ENCODE measurements at regions not wholly inside any gene's neighbourhood (a gene's known extent, or its start where the extent isn't known, plus 50 kb on each side); places are given as distances from the start of the nearest gene placed in this dataset.

DNA sequence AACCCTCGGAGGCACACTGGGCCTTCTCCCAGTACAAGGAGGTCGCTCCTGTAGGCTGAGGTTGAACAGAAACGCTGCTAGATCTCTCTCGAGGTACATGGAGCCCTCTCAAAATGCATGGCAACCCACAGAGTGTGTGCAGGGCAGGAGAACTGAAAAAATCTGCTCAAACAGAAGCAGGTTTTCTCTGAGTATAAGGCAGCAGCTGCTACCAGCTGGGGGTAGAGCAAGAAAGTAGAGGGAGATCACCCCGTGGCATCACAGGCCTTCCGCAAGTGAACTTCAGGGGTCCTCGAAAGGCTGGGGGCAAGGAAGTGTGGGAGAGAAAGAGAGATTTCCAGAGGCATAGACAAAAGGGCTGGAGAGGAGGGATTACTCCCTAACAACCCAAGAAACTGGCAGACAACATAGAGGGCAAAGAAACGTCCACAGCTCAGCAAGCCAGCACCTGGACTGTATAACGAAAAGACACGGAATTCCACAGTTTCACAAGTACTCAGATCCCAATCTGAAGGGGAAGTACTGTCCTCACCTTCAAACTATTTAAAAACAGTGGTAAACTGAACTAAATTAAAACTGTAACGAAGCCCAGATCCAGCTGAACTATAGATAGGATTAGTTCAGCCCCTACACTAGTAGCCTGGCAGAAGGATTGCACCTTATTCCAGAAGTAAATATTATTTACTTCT, 299.2 kb downstream of the IPMK start:
- 84% methylated on average over 11 of the region's 11 CpGs for WGBS (ENCODE audit: low lambda C conversion rate, missing lambda C conversion rate)
- H3K9me3 ChIP-seq (ENCODE audit: low read depth) = no peaks in the 10 kb centered on the region
- no peak overlapping the region for H2AFZ ChIP-seq
- H4K20me1 ChIP-seq (ENCODE audit: insufficient read depth, poor library complexity, severe bottlenecking) = no peaks in the 10 kb centered on the region
- H3K9me2 ChIP-seq (replicated peaks; ENCODE audit: insufficient read depth) = no peaks in the 10 kb centered on the region
- TF ChIP-seq EZH2 (IDR thresholded peaks at IDR 0.05; ENCODE audit: borderline replicate concordance) = no peak
- TF ChIP-seq, protein P1, sequence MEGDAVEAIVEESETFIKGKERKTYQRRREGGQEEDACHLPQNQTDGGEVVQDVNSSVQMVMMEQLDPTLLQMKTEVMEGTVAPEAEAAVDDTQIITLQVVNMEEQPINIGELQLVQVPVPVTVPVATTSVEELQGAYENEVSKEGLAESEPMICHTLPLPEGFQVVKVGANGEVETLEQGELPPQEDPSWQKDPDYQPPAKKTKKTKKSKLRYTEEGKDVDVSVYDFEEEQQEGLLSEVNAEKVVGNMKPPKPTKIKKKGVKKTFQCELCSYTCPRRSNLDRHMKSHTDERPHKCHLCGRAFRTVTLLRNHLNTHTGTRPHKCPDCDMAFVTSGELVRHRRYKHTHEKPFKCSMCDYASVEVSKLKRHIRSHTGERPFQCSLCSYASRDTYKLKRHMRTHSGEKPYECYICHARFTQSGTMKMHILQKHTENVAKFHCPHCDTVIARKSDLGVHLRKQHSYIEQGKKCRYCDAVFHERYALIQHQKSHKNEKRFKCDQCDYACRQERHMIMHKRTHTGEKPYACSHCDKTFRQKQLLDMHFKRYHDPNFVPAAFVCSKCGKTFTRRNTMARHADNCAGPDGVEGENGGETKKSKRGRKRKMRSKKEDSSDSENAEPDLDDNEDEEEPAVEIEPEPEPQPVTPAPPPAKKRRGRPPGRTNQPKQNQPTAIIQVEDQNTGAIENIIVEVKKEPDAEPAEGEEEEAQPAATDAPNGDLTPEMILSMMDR (IDR thresholded peaks at IDR 0.05; ENCODE audit: poor library complexity) = no peak
- no peak overlapping the region for H3K4me2 ChIP-seq
- DNase-seq (ENCODE audit: low spot score) = no peak
- H3K27me3 ChIP-seq = no peaks in the 10 kb centered on the region
- no peaks in the 10 kb centered on the region for H3K36me3 ChIP-seq (replicated peaks; ENCODE audit: insufficient read depth, low read depth)
- H3K27ac ChIP-seq = no peak overlapping the region
- H3K4me1 ChIP-seq (ENCODE audit: insufficient read depth) = no peaks in the 10 kb centered on the region
- no peak overlapping the region for H3K4me3 ChIP-seq
- H3K79me2 ChIP-seq = no peaks in the 10 kb centered on the region

DNA sequence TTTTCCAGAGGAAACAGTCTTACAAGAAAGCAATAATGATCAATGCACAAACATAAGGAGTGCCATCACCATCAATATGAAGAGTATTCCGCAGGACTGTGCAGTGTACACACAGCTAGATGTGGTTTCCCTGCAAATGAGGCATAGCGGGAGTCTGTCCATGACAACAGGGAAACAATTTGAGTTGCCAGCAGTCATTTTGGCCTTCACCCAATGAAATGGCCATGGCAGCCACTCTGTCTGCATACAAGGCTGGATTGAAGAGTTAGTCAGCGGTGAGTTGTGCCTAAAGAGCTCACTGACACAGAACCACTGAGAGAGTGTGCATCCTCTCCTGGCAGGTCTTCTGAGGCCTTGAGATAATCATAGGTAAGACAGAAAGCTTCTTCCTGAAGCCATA, 303.3 kb downstream of the IPMK start:
- no peak overlapping the region for H3K4me3 ChIP-seq
- H3K27ac ChIP-seq = no peak overlapping the region
- H3K79me2 ChIP-seq = no peaks in the 10 kb centered on the region
- no peaks in the 10 kb centered on the region for H3K9me3 ChIP-seq (ENCODE audit: low read depth)
- no peak for DNase-seq (ENCODE audit: low spot score)
- no peak for TF ChIP-seq EZH2phosphoT487 (IDR thresholded peaks at IDR 0.05; ENCODE audit: low read depth, severe bottlenecking, unreplicated experiment)
- TF ChIP-seq, protein P1 (IDR thresholded peaks at IDR 0.05; ENCODE audit: poor library complexity) = no peak
- TF ChIP-seq EZH2 (IDR thresholded peaks at IDR 0.05; ENCODE audit: borderline replicate concordance) = no peak
- H3K9me2 ChIP-seq (replicated peaks; ENCODE audit: insufficient read depth) = no peaks in the 10 kb centered on the region
- peaks cover 13% of the 10 kb centered on the region for H3K4me1 ChIP-seq (ENCODE audit: insufficient read depth)
- 95% methylated on average over 3 of the region's 3 CpGs for WGBS (ENCODE audit: low lambda C conversion rate, missing lambda C conversion rate)
- no peak overlapping the region for H3K4me2 ChIP-seq
- H3K36me3 ChIP-seq (replicated peaks; ENCODE audit: insufficient read depth, low read depth) = no peaks in the 10 kb centered on the region
- no peaks in the 10 kb centered on the region for H3K27me3 ChIP-seq
- H4K20me1 ChIP-seq (ENCODE audit: insufficient read depth, poor library complexity, severe bottlenecking) = no peaks in the 10 kb centered on the region
- H2AFZ ChIP-seq = no peak overlapping the region

DNA sequence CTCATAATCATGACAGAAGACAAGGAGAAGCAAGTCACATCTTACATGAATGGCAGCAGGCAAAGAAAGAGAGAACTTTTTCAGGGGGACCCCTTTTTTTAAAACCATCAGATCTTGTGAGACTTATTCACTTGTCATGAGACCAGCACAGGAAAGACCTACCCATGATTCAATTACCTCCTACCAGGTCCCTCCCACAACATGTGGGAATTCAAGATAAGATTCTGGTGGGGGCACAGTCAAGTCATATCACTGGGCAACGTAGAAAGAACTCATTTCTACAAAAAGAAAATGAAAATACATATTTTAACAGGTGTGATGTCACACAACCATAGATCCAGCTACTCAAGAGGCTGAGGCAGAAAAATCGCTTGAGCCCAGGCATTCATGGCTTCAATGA, 304.1 kb downstream of the IPMK start:
- H3K4me2 ChIP-seq = no peak overlapping the region
- H3K4me3 ChIP-seq = no peak overlapping the region
- no peak overlapping the region for H3K27ac ChIP-seq
- no peaks in the 10 kb centered on the region for H3K79me2 ChIP-seq
- H2AFZ ChIP-seq = no peak overlapping the region
- no peaks in the 10 kb centered on the region for H4K20me1 ChIP-seq (ENCODE audit: insufficient read depth, poor library complexity, severe bottlenecking)
- TF ChIP-seq, protein P1 (IDR thresholded peaks at IDR 0.05; ENCODE audit: poor library complexity) = no peak
- no peak for TF ChIP-seq EZH2 (IDR thresholded peaks at IDR 0.05; ENCODE audit: borderline replicate concordance)
- TF ChIP-seq EZH2phosphoT487 (IDR thresholded peaks at IDR 0.05; ENCODE audit: low read depth, severe bottlenecking, unreplicated experiment) = no peak
- 79% methylated on average over 2 of the region's 2 CpGs for WGBS (ENCODE audit: low lambda C conversion rate, missing lambda C conversion rate)
- H3K9me2 ChIP-seq (replicated peaks; ENCODE audit: insufficient read depth) = no peaks in the 10 kb centered on the region
- no peak for DNase-seq (ENCODE audit: low spot score)
- H3K36me3 ChIP-seq (replicated peaks; ENCODE audit: insufficient read depth, low read depth) = no peaks in the 10 kb centered on the region
- no peaks in the 10 kb centered on the region for H3K27me3 ChIP-seq
- H3K9me3 ChIP-seq (ENCODE audit: low read depth) = no peaks in the 10 kb centered on the region
- H3K4me1 ChIP-seq (ENCODE audit: insufficient read depth) = peaks cover 15% of the 10 kb centered on the region

Measured in hepatocyte (in vitro differentiated cells).